GM18505 (cell line): ENCODE measurements at regions not wholly inside any gene's neighbourhood (a gene's known extent, or its start where the extent isn't known, plus 50 kb on each side); places are given as distances from the start of the nearest gene placed in this dataset.
"Not testable (repeated sequence)": the region's sequence is repeated elsewhere in the genome, so short reads cannot be mapped to it uniquely, and the experiment has no call there.

ENCODE experiments used
- ATAC-seq: cut with Tn5 transposase; IDR thresholded peaks from one replicate; pipeline ENCODE4 v1.9.1; 2021; ENCODE audit not compliant: unreplicated experiment
- POLR2A ChIP-seq: IDR thresholded peaks from 4 replicates; pipeline ENCODE4 v1.6.1; 2011; ENCODE audit warnings: borderline replicate concordance; ENCODE audit not compliant: insufficient read depth, insufficient read length; ENCODE audit errors: extremely low read depth

DNA sequence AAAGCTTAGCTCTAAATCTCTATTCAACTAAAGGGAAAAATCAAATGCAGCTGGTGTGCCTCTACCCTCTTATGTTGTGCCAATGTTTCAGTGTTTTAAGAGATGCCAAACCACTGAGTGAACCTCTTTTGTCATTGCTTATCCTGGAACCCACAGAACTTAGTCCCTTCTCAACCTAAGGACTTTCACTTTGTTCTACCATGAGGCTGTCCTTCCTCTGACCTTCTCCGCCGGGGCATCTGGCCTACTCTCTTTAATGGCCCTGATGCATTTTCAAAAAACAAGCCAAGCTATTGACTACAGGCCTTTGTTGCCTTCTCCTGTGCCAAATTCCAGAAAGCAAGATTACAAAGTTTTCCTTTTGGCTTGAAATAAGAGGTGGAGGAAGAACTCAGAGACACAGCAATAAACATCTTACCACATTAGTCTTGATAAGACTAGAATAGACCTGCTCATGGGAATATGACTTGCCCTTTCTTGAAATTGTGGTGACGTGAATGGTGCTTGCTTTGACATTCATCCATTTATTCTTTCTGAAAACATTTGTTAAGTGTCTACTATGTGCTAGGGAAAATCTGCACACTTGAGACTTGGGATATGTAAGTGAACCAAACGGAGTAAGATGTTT is 253.2 kb upstream of the SMIM30 start:
- TF ChIP-seq POLR2A, result no peak
- ATAC-seq, result no peak

DNA sequence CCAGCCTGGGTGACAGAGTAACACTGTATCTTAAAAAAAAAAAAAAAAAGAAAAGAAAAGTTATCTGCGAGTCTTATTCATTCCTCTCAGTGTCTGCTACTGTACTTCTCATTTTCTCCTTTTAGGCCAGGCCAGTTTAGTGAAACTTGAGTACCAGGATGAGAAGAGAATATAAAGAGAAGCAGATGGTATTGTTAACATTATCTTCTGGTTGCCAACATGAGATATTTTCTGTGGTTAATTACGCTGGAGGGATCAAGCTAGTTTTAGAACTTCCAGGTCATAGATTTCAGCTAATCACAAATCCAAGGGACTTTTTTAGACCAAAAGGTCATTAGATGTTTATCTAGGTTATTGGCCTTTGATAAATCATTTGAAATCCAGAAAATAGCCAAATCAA is 252.6 kb upstream of the SMIM30 start:
- ATAC-seq, result no peak
- no peak for TF ChIP-seq POLR2A

DNA sequence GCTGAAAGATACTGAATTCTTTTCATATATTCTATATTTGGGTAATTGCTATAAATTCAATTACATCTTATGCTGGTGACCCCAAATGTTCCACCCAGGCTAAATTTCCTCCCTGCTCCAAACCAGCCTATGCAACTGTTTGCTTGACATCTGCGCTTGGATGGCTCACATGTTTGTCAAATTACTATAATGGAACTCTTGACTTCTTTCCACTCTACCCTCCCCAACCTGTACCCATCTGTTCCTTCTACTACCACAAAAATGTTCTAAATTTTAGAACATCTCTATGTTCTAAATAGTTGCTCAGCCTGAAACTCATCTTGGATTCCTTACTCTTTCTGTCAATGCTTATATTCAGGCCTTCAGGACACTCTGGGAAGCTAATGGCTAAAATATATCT is 249.9 kb upstream of the SMIM30 start:
- ATAC-seq, result no peak
- no peak for TF ChIP-seq POLR2A

DNA sequence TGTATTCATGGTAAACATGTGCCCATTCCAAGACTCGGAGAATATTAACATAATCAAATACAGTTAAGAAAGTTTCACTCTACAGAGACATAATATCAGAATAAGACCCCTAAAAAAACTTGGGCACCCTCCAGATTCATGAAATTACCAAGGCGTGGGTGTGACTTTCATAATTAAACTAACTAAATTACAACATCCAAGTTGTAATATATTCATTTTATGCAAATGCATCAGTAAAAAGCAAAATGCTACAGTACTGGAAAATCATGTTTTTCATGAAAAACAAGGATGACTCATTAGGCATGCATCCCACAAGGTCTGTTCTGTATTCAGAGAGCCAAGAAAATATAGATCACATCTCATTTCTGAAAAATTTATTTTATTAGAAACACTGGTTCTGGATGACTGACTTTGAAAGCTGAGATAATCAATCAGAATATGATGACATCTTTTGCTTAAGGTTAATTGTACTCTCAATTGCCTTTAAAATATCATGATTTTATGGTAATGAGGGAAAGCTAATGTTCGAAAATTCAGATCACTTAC is 248.8 kb upstream of the SMIM30 start:
- no peak for TF ChIP-seq POLR2A
- ATAC-seq, result no peak

DNA sequence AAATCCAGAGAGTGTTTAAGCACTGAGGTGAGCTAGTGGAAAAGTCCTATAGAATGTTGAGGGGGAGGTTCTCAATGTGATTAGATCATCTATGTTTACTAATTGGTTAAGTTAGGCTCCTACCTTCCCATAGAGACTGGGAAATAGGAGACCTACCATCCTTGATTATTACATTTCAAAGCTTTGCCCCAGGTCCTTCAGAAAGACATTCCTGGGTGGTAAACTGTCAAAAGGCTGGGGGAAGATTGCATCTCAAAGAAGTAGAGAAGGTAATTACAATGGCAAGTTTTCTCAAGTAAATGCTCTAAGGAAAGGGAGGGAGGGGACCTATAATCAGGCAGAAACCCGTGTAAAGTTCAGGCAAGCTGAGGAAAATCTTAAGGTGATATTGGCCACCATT is 247.8 kb upstream of the SMIM30 start:
- ATAC-seq, result no peak
- no peak for TF ChIP-seq POLR2A

DNA sequence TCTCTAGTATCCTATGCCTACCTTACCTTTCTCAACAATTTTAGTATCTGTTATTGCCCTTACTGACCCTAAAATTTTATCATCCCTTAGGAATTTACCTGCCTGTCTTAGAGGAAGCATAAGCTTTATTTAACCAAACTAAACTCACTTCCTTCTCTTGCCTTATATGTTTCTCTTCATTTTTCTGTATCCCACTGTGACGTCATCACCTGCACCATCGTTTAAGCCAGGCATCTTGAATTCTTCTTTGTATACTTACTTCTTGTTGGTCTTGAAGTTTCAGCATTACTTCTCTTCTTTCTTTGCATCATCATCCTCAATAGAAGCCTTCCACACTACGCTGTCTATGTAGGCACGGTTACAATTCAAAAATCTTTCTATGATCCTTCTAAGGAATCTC is 231.0 kb upstream of the SMIM30 start:
- ATAC-seq, result no peak
- no peak for TF ChIP-seq POLR2A

DNA sequence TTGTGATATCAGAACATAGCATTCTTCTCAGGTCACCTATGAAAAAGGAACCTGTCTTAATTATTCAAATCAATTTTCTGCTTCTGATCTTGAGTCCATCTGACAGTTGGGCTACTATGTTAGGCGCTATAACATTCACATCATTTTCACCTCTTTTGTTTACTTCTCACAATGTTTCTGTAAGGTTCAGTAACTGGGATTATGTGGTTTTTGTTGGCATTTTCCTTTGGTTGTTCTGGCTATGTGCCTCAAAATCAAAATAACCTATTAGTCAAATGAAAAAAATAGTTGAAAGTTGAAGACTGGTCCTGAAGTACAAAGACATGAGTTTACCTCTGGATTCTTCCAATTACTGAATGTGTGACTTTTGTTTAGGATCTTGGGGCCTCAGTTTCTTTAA is 221.3 kb upstream of the SMIM30 start:
- no peak for ATAC-seq
- TF ChIP-seq POLR2A, result no peak

DNA sequence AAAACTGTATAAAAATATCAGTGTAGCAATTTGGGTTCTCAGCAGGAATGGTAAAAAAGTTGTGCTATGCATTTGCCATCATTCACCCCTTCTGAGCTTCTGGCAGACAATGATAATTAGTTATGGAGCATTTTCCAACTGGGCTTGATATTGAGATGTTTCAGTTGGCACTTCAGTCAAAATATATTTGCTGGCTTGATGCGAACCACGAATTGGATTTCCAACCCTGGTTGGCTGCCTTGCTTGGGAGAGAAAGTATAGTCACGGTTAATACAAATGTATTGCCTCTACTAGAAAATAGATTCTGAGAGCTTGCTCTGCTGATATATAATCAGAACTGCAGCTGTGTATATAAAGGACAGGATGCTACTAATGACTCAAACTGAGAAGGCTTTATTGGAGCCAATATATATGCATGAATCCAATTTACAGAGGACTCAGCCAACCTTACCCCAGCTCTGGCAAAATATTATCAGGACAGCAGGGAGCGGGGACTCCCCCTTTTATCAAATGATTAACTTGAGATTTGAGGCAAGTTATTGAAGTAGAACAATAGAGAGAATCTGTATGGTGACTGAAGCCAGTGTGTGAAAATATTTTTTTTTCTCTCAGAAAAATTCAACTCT is 219.8 kb upstream of the SMIM30 start:
- ATAC-seq, result no peak
- no peak for TF ChIP-seq POLR2A

DNA sequence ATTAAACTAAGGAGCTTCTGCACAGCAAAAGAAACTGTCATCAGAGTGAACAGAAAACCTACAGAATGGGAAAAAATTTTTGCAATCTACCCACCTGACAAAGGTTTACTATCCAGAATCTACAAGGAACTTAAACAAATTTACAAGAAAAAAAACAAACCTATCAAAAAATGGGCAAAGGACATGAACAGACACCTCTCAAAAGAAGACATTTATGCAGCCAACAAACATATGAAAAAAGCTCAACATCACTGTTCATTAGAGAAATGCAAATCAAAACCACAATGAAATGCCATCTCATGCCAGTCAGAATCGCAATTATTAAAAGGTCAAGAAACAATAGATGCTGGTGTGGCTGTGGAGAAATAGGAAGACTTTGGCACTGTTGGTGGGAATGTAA is 218.5 kb upstream of the SMIM30 start:
- not testable (repeated sequence) for ATAC-seq

DNA sequence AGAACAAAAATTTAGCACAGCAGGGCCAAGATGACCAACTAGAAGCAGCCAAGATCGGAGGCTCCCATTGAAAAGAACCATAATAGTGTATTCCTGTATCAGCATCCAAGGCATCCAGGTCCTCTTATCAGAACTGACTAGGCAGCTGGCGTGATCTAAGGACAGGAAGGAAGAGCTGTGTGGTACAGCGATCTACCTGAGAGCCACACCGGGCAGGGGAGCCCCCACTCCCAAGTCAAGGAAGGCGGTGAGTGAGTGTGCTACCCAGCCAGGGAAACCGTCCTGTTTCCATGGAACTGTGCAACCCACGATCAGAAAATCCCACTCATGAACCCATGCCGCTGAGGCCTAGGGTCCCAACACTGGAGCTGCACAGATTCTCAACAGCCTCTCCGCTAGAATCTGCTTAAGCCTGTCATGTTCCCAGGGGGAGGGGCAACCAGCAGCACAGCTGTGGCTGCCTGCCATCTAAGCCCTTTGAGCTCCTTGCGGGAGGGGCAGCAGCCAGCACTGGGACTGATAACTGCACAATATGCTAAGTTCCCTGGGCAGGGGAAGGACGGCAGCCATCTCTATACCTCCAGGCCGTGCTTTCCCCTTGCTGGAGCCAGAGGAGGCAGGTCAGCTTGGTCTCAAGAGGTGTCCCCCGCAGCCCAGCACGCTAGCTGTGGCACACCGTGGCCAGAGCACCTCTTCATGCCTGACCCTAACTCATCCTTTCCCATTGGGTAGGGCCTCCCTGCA is 213.0 kb upstream of the SMIM30 start:
- ATAC-seq, result no peak
- no peak for TF ChIP-seq POLR2A

DNA sequence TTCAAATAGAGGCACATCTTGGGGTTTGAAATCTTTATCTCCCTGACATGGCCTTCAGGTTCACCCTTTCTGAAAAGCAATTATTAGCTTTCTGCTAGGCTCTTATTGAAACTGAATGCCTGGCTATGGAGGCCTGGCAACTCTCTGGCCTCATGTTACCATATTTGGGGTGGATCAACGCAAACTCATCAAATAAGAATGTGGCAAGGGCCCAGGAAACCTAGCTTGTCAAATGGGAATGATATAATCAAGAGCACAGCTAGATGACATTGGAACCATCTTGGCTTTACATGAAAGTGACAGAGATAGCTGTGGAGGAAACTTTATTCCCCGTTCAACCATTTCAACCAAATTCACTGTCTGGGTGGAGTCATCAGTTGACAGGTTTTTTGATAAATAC is 202.8 kb upstream of the SMIM30 start:
- no peak for ATAC-seq
- TF ChIP-seq POLR2A, result no peak

DNA sequence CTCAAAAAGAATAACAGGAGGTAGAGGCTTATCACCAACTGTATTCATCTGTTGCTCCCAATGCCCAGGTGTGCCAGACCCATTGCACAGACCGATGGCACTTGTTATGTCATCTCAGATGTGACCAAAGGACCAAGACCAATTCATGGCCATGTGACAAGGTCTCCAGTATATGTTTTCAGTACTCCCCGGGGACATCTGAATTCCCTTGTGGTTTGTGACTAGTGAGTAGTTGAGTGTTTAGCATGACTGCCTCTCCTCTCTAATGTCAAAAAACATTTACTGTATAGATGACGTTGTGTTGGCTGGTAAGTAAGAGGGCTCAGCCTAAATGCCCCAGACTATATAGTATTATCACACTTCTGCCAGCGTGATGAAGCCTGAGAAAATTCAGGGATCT is 202.1 kb upstream of the SMIM30 start:
- no peak for ATAC-seq
- TF ChIP-seq POLR2A, result no peak

DNA sequence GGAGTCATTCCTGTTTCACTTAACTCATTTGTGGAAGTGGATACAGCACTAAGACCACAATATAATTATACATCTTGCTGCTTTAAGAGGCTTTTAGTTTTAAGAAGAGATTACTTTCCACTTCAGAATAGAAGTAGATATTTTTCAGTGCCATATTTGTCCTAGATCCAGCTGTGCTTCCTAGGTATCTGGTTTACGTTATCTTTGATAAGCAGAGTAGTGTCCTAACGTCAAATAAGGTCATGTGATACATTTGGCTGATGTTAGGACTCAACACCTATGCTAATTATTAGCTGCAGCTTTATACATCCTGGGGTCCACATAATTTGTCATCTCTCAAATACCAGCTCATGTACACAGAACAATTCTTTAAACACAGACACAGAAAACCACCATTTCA is 196.2 kb upstream of the SMIM30 start:
- no peak for ATAC-seq
- no peak for TF ChIP-seq POLR2A

DNA sequence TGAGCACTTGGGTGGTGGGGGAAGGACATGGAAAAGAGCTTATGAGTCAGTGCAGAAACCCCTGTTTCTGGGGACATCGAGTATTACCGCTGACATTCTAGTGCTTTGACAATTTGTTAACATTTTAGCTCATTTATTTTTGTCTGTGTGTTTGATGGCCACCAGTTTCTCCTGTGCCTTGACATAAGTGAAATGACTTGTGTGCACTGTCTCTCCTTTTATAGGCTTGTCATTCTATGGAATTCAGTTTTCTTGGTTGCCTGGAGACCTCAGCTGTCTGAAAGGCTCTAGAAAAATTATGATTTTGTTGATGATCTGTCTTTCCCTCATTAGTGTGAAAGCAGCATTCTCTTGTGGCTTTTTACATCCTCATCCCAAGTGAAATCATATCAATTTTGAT is 190.0 kb upstream of the SMIM30 start:
- no peak for TF ChIP-seq POLR2A

More for the DNA sequence above, 190.0 kb upstream of the SMIM30 start:
- no peak for ATAC-seq
